ENCODE measurements at regions not wholly inside any gene's neighbourhood (a gene's known extent, or its start where the extent isn't known, plus 50 kb on each side); places are given as distances from the start of the nearest gene placed in this dataset.
"Not testable (repeated sequence)": the region's sequence is repeated elsewhere in the genome, so short reads cannot be mapped to it uniquely, and the experiment has no call there.

DNA sequence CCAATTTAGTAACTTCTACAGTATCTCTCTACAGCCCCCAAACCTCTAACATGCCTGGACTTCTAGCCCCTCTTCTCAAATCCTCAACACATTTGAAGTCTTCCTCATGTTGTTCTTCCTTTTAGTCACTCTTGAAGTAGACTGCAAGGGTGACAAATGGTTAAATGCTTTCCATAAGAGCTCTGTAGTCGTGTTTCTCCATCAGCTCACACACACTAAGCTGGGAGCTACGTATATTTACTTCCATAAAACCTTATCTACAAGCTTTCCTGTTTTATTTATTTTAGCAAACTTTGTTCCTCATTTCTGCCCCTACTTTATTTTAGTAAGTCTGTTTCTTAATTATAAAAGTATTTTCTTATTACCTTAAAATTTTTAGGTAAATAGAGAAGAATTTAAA, 49.9 kb upstream of the NOTCH2NLA start:
- DNase-seq (ENCODE audit: low spot score); intact Hi-C loops (cut with DNase I); ATAC-seq: not testable (repeated sequence)

All from sciatic nerve (tissue), 2 donors.